Muscle of leg (tissue), 3 donors: ENCODE measurements at regions not wholly inside any gene's neighbourhood (a gene's known extent, or its start where the extent isn't known, plus 50 kb on each side); places are given as distances from the start of the nearest gene placed in this dataset.

Experiments
- DNase-seq: peaks from one replicate; pipeline ENCODE4 v3.0.0; 2013
- H3K27ac ChIP-seq: one replicate; pipeline ENCODE4 v1.5.1; 2013; ENCODE audit warnings: mild to moderate bottlenecking, low read length, control low read depth
- H3K27me3 ChIP-seq: one replicate; pipeline ENCODE4 v1.6.1; 2013; ENCODE audit warnings: low read length; ENCODE audit not compliant: control insufficient read depth, insufficient read depth
- H3K36me3 ChIP-seq: one replicate; pipeline ENCODE4 v1.6.1; 2013; ENCODE audit warnings: low read length; ENCODE audit not compliant: control insufficient read depth, insufficient read depth
- H3K4me1 ChIP-seq: one replicate; pipeline ENCODE4 v1.6.1; 2013; ENCODE audit warnings: low read length; ENCODE audit not compliant: control insufficient read depth, insufficient read depth
- H3K4me3 ChIP-seq: one replicate; pipeline ENCODE4 v1.5.1; 2013; ENCODE audit warnings: low read length, control low read depth
- H3K9me3 ChIP-seq: replicated peaks from 2 replicates; pipeline ENCODE4 v1.6.1; 2013; ENCODE audit warnings: low read depth, low read length; ENCODE audit not compliant: control insufficient read depth
- WGBS: methylation state at CpG from one replicate; pipeline ENCODE4 v1.1.5; 2013; ENCODE audit warnings: missing lambda C conversion rate; ENCODE audit not compliant: insufficient coverage; 5-methylcytosine and 5-hydroxymethylcytosine counted together

GRCh38 chr3:43996379-43997301 lies 245.0 kb upstream of the TOPAZ1 start:
- Histone ChIP-seq H3K27ac (no peak overlapping the region), H3K36me3 (no peaks in the 10 kb centered on the region), H3K4me1 (peaks cover 48% of the 10 kb centered on the region), H3K9me3 (no peaks in the 10 kb centered on the region), H3K27me3 (peaks cover 71% of the 10 kb centered on the region), H3K4me3 (peak overlapping the region; percentile 14)
- under 1% methylated on average over 59 of the region's 71 CpGs for WGBS
- DNase-seq, result no peak

- Histone ChIP-seq H3K4me1 (peaks cover 48% of the 10 kb centered on the region), H3K27me3 (peaks cover 72% of the 10 kb centered on the region), H3K27ac (no peak overlapping the region), H3K9me3 (no peaks in the 10 kb centered on the region), H3K36me3 (no peaks in the 10 kb centered on the region), H3K4me3 (no peak overlapping the region)
- DNase-seq, result no peak
- WGBS, result 0% methylated on average over 3 of the region's 12 CpGs
Measured at GRCh38 chr3:43997316-43997715, 244.4 kb upstream of the TOPAZ1 start.

GRCh38 chr3:43997788-43998369 lies 243.8 kb upstream of the TOPAZ1 start:
- WGBS, result 1% methylated on average over 17 of the region's 33 CpGs
- H3K4me1 ChIP-seq, result peaks cover 48% of the 10 kb centered on the region
- H3K36me3 ChIP-seq, result no peaks in the 10 kb centered on the region
- no peak for DNase-seq
- no peaks in the 10 kb centered on the region for H3K9me3 ChIP-seq
- H3K27ac ChIP-seq, result no peak overlapping the region
- no peak overlapping the region for H3K4me3 ChIP-seq
- H3K27me3 ChIP-seq, result peaks cover 73% of the 10 kb centered on the region

- Histone ChIP-seq H3K27me3 (peaks cover 73% of the 10 kb centered on the region), H3K27ac (no peak overlapping the region), H3K36me3 (no peaks in the 10 kb centered on the region), H3K4me1 (peaks cover 48% of the 10 kb centered on the region), H3K4me3 (peak overlapping the region; percentile 23), H3K9me3 (no peaks in the 10 kb centered on the region)
- under 1% methylated on average over 14 of the region's 25 CpGs for WGBS
- DNase-seq, result no peak
Measured at GRCh38 chr3:43998370-43998835, 243.3 kb upstream of the TOPAZ1 start.

- H3K9me3 ChIP-seq, result no peaks in the 10 kb centered on the region
- DNase-seq, result peak; percentile 35
- peak overlapping the region; percentile 23 for H3K4me3 ChIP-seq
- peaks cover 69% of the 10 kb centered on the region for H3K27me3 ChIP-seq
- H3K27ac ChIP-seq, result no peak overlapping the region
- H3K36me3 ChIP-seq, result no peaks in the 10 kb centered on the region
- peaks cover 48% of the 10 kb centered on the region for H3K4me1 ChIP-seq
- 1% methylated on average over 91 of the region's 93 CpGs for WGBS
Measured at GRCh38 chr3:43998836-43999727, 242.6 kb upstream of the TOPAZ1 start.

- no peak overlapping the region for H3K4me3 ChIP-seq
- peaks cover 46% of the 10 kb centered on the region for H3K4me1 ChIP-seq
- H3K27ac ChIP-seq, result no peak overlapping the region
- no peaks in the 10 kb centered on the region for H3K36me3 ChIP-seq
- no peak for DNase-seq
- H3K9me3 ChIP-seq, result no peaks in the 10 kb centered on the region
- WGBS, result 72% methylated on average over 7 of the region's 7 CpGs
- peaks cover 61% of the 10 kb centered on the region for H3K27me3 ChIP-seq
Measured at GRCh38 chr3:43999728-44000319, 241.9 kb upstream of the TOPAZ1 start.

- Histone ChIP-seq H3K4me3 (no peak overlapping the region), H3K9me3 (no peaks in the 10 kb centered on the region), H3K36me3 (no peaks in the 10 kb centered on the region), H3K27ac (no peak overlapping the region), H3K4me1 (peaks cover 39% of the 10 kb centered on the region), H3K27me3 (peaks cover 56% of the 10 kb centered on the region)
- no peak for DNase-seq
- WGBS, result 88% methylated on average over 1 of the region's 3 CpGs
Measured at GRCh38 chr3:44000586-44000985, 241.1 kb upstream of the TOPAZ1 start.

- no CpG with 5 or more reads among the region's 3 CpGs for WGBS
- H3K27me3 ChIP-seq, result peaks cover 51% of the 10 kb centered on the region
- H3K27ac ChIP-seq, result no peak overlapping the region
- no peak for DNase-seq
- H3K4me1 ChIP-seq, result peaks cover 34% of the 10 kb centered on the region
- H3K9me3 ChIP-seq, result no peaks in the 10 kb centered on the region
- no peak overlapping the region for H3K4me3 ChIP-seq
- no peaks in the 10 kb centered on the region for H3K36me3 ChIP-seq
Measured at GRCh38 chr3:44001072-44001471, 240.6 kb upstream of the TOPAZ1 start.

- Histone ChIP-seq H3K4me3 (no peak overlapping the region), H3K27me3 (peaks cover 27% of the 10 kb centered on the region), H3K27ac (no peak overlapping the region), H3K36me3 (no peaks in the 10 kb centered on the region), H3K9me3 (no peaks in the 10 kb centered on the region), H3K4me1 (peaks cover 7% of the 10 kb centered on the region)
- 89% methylated on average over 4 of the region's 6 CpGs for WGBS
- no peak for DNase-seq
Measured at GRCh38 chr3:44003801-44004200, 237.9 kb upstream of the TOPAZ1 start.
